ENCODE measurements at regions not wholly inside any gene's neighbourhood (a gene's known extent, or its start where the extent isn't known, plus 50 kb on each side); places are given as distances from the start of the nearest gene placed in this dataset.
A peak's percentile ranks its signal among the peaks of the same experiment; 100 is the strongest.

- Mint-ChIP-seq H3K27ac (ENCODE audit: low read depth, unreplicated experiment) (no peak overlapping the region), H3K9me3 (ENCODE audit: unreplicated experiment) (no peaks in the 10 kb centered on the region), H3K27me3 (ENCODE audit: insufficient read depth, unreplicated experiment) (no peaks in the 10 kb centered on the region), H3K4me3 (ENCODE audit: unreplicated experiment) (no peak overlapping the region), H3K4me1 (ENCODE audit: insufficient read depth, unreplicated experiment) (peaks cover 17% of the 10 kb centered on the region), H3K36me3 (ENCODE audit: insufficient read depth, unreplicated experiment) (peaks cover 4% of the 10 kb centered on the region)
- ChIA-PET POLR2A (no interaction called here), CTCF (no interaction called here)
- intact Hi-C loops (cut with micrococcal nuclease): loop anchor here (10.0 kb wide), 1 partner anchor 539 kb away; no protein-coding TSS in a partner anchor
- TF ChIP-seq CTCF (IDR thresholded peaks at IDR 0.05; ENCODE audit: unreplicated experiment): no peak
- peak; percentile 24 for DNase-seq (ENCODE audit: unreplicated experiment)
- BruUV-seq (replicated peaks): no TSS peak
These were observed 450.6 kb downstream of the TSN start for GRCh38 chr2:122206101-122206500.

DNA sequence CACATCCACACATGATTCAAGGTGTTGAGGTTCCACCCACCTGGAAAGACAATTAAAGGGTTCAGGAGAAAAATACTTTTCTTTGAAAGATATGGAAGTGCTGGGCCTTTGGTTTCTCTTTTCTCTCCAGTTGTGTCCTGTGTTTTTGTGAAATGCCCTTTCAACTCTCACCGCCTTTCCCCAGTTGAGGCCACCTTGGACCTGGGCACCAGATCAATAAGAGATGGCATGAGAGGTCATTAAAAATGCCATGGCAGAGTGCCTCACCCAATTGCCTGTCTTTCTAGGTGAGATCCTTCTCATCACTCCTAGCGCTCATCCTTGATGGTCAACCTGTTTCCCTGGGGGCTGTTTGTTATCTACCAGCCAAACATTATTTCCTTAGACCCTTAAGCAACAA, 453.9 kb downstream of the TSN start:
- ChIA-PET POLR2A (no interaction called here), CTCF (no interaction called here)
- H3K9me3 Mint-ChIP-seq (ENCODE audit: unreplicated experiment): no peaks in the 10 kb centered on the region
- H3K4me1 Mint-ChIP-seq (ENCODE audit: insufficient read depth, unreplicated experiment): peaks cover 2% of the 10 kb centered on the region
- no peak overlapping the region for H3K27ac Mint-ChIP-seq (ENCODE audit: low read depth, unreplicated experiment)
- TF ChIP-seq CTCF (IDR thresholded peaks at IDR 0.05; ENCODE audit: unreplicated experiment): no peak
- intact Hi-C loops (cut with micrococcal nuclease): loop anchor here (10.0 kb wide), 1 partner anchor 535 kb away; no protein-coding TSS in a partner anchor
- no peak for DNase-seq (ENCODE audit: unreplicated experiment)
- no TSS peak for BruUV-seq (replicated peaks)
- peaks cover 4% of the 10 kb centered on the region for H3K36me3 Mint-ChIP-seq (ENCODE audit: insufficient read depth, unreplicated experiment)
- H3K27me3 Mint-ChIP-seq (ENCODE audit: insufficient read depth, unreplicated experiment): no peaks in the 10 kb centered on the region
- H3K4me3 Mint-ChIP-seq (ENCODE audit: unreplicated experiment): no peak overlapping the region

GRCh38 chr2:122210065-122210464, 454.6 kb downstream of the TSN start:
- Mint-ChIP-seq H3K27me3 (ENCODE audit: insufficient read depth, unreplicated experiment) (no peaks in the 10 kb centered on the region), H3K9me3 (ENCODE audit: unreplicated experiment) (no peaks in the 10 kb centered on the region), H3K27ac (ENCODE audit: low read depth, unreplicated experiment) (no peak overlapping the region), H3K4me1 (ENCODE audit: insufficient read depth, unreplicated experiment) (no peaks in the 10 kb centered on the region), H3K4me3 (ENCODE audit: unreplicated experiment) (no peak overlapping the region), H3K36me3 (ENCODE audit: insufficient read depth, unreplicated experiment) (peaks cover 4% of the 10 kb centered on the region)
- ChIA-PET POLR2A (no interaction called here), CTCF (no interaction called here)
- DNase-seq (ENCODE audit: unreplicated experiment): no peak
- no peak for TF ChIP-seq CTCF (IDR thresholded peaks at IDR 0.05; ENCODE audit: unreplicated experiment)
- intact Hi-C loops (cut with micrococcal nuclease): no loop called here
- no TSS peak for BruUV-seq (replicated peaks)

DNA sequence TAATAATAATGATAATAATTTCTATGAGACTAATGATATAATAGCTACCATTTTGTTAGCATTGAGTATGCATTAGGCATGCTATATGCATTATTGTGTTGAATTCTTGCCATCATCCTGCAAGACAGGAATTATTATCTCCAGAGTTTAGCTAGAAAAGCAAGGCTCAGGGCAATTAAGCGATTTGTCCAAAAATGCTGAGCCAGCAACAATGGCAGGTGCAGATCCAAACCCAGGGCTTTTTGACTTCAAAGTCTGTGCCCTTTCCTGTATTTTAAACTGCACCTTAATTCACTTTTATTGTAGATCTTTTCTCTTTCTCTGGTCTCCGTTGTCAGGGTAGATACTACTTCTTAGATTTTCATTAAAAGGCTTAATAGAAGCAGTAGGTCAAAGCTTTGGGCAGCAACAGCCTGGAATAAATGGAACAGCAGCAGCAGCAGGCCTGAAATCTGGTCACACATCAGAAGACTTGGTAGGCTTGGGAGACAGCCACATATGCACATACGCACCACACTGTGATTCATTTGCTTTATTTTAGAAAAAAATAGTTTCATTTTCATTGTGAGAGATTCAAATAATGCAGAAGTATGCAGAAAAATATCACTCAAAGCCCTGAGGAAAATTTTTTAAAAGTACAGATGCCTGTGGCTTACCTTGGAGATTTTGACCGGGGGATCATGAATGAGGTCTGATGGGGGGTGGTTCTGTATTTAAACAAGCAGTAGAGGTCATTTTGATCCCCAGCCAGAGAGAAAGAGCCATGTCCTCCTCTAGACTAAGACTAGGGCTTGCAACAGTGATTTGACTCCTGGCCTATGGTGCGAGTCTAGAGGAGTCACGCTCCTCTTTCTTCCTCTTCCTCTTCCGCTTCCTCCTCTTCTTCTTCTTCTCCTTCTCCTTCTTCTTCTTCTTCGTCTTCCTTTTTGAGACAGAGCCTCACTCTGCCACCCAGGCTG, 455.7 kb downstream of the TSN start:
- H3K4me3 Mint-ChIP-seq (ENCODE audit: unreplicated experiment): no peak overlapping the region
- H3K9me3 Mint-ChIP-seq (ENCODE audit: unreplicated experiment): no peaks in the 10 kb centered on the region
- BruUV-seq (replicated peaks): no TSS peak
- CTCF ChIA-PET: interaction anchor here (0.6 kb wide), 1 partner anchor 346 kb away, joined by 3 read pairs; no protein-coding TSS in a partner anchor
- TF ChIP-seq CTCF (IDR thresholded peaks at IDR 0.05; ENCODE audit: unreplicated experiment): no peak
- POLR2A ChIA-PET: no interaction called here
- intact Hi-C loops (cut with micrococcal nuclease): no loop called here
- H3K27me3 Mint-ChIP-seq (ENCODE audit: insufficient read depth, unreplicated experiment): no peaks in the 10 kb centered on the region
- H3K36me3 Mint-ChIP-seq (ENCODE audit: insufficient read depth, unreplicated experiment): peaks cover under 1% of the 10 kb centered on the region
- H3K27ac Mint-ChIP-seq (ENCODE audit: low read depth, unreplicated experiment): no peak overlapping the region
- no peak for DNase-seq (ENCODE audit: unreplicated experiment)
- H3K4me1 Mint-ChIP-seq (ENCODE audit: insufficient read depth, unreplicated experiment): no peaks in the 10 kb centered on the region
